Uterus (tissue), 2 donors: ENCODE measurements at regions not wholly inside any gene's neighbourhood (a gene's known extent, or its start where the extent isn't known, plus 50 kb on each side); places are given as distances from the start of the nearest gene placed in this dataset.

Experiments
- CTCF ChIP-seq, 4 experiments: fragments of 200-600 bp in 2 of 4; fragments of 450-650 bp in 2 of 4; sonication (generic) in 2 of 4; IDR thresholded peaks; one replicate each; pipeline ENCODE4 v1.5.1; 2016 to 2019; ENCODE audit warnings: antibody characterized with exemption in 4 of 4, mild to moderate bottlenecking in 2 of 4, moderate library complexity in 1 of 4
- POLR2A ChIP-seq, 2 donors: fragments of 450-650 bp; IDR thresholded peaks; one replicate each; pipeline ENCODE4 v1.6.1; 2016; ENCODE audit warnings: antibody characterized with exemption in 2 of 2, mild to moderate bottlenecking in 1 of 2, moderate library complexity in 1 of 2

GRCh38 chr2:45205480-45205879 is 196.2 kb upstream of the SIX2 start:
- TF ChIP-seq CTCF (IDR thresholded peaks at IDR 0.05) (no peak), POLR2A (IDR thresholded peaks at IDR 0.05) (no peak)
